Muscle layer of colon (tissue), 2 donors: ENCODE measurements at regions not wholly inside any gene's neighbourhood (a gene's known extent, or its start where the extent isn't known, plus 50 kb on each side); places are given as distances from the start of the nearest gene placed in this dataset.
"Not testable (repeated sequence)": the region's sequence is repeated elsewhere in the genome, so short reads cannot be mapped to it uniquely, and the experiment has no call there.

Experiments
- H3K27ac ChIP-seq: one replicate; pipeline ENCODE4 v1.7.0; 2013; ENCODE audit warnings: low read depth, mild to moderate bottlenecking, low read length, moderate library complexity
- H3K27me3 ChIP-seq, 2 donors: one replicate each; pipeline ENCODE4 v1.7.0; 2013; ENCODE audit warnings: low read length in 2 of 2, mild to moderate bottlenecking in 2 of 2; ENCODE audit not compliant: insufficient read depth in 2 of 2, control insufficient read depth in 1 of 2
- H3K36me3 ChIP-seq: one replicate; pipeline ENCODE4 v1.7.0; 2013; ENCODE audit warnings: mild to moderate bottlenecking, low read length; ENCODE audit not compliant: insufficient read depth
- H3K4me1 ChIP-seq: one replicate; pipeline ENCODE4 v1.7.0; 2013; ENCODE audit warnings: mild to moderate bottlenecking, low read length; ENCODE audit not compliant: insufficient read depth
- H3K4me3 ChIP-seq, 2 donors: one replicate each; pipeline ENCODE4 v1.7.0; 2013; ENCODE audit warnings: low read length in 2 of 2, low read depth in 1 of 2, mild to moderate bottlenecking in 1 of 2, moderate library complexity in 1 of 2
- H3K9ac ChIP-seq: one replicate; pipeline ENCODE4 v1.7.0; 2013; ENCODE audit warnings: low read length
- H3K9me3 ChIP-seq: one replicate; pipeline ENCODE4 v1.7.0; 2013; ENCODE audit warnings: mild to moderate bottlenecking, low read length
- donor health status: abdominal sarcoma.
- donor health status: Adenocarcinoma of cecum.

DNA sequence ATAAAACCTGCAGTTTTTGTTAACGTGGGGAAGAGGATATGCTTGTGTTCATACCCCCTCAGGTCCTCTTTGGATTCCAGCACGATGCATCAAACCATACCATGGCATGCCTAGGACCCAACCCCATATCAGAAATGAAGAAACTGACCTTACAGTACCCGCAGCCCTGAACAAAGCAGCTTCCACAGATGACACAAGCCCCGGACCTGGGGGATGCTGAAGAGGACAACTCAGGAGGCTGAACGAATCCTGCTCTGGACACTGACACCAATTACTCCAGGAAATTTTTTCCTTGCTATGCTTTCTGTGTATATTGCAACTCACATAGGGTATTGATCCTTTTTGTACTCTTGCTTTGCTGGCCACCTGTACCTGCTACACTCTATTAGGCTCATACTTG lies 129.6 kb downstream of the ZNF675 start:
- Histone ChIP-seq H3K36me3 (no peaks in the 10 kb centered on the region), H3K9ac (no peak overlapping the region), H3K4me3 (no peak overlapping the region), H3K27me3 (no peaks in the 10 kb centered on the region), H3K9me3 (no peaks in the 10 kb centered on the region), H3K4me1 (no peaks in the 10 kb centered on the region), H3K27ac (no peak overlapping the region)

DNA sequence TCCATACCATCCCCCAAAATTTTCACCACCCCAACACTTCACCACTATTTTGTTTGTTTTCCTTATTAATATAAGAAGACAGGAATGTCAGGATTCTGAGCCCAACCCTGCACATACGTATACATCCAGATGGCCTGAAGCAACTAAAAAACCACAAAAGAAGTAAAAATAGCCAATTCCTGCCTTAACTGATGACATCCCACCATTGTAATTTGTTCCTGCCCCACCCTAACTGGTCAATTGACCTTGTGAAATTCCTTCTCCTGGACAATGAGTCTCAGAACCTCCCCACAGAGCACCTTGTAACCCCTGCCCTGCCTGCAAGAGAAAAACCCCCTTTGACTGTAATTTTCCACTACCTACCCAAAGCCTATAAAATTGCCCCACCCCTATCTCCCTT lies 132.5 kb downstream of the ZNF675 start:
- no peaks in the 10 kb centered on the region for H3K36me3 ChIP-seq
- H3K9me3 ChIP-seq, result no peaks in the 10 kb centered on the region
- no peaks in the 10 kb centered on the region for H3K27me3 ChIP-seq
- H3K4me3 ChIP-seq, result no peak overlapping the region
- no peak overlapping the region for H3K9ac ChIP-seq
- H3K27ac ChIP-seq, result no peak overlapping the region
- no peaks in the 10 kb centered on the region for H3K4me1 ChIP-seq

DNA sequence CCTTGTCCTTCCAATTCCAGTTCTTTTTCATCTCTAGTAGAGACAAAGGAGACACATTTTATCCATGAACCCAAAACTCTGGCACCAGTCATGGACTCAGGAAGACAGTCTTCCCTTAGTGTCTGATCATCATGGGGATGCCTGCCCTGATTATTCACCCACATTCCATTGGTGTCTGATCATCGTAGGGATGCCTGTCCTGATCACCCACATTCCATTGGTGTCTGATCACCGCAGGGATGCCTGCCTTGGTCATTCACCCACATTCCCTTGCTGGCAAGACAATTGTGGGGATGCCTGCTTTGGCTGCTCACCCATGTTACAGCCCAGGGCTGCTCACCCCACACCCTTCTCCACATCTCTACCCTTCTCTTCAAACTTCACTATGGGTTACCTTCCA lies 136.9 kb downstream of the ZNF675 start:
- H3K27ac ChIP-seq, result not testable (repeated sequence)

DNA sequence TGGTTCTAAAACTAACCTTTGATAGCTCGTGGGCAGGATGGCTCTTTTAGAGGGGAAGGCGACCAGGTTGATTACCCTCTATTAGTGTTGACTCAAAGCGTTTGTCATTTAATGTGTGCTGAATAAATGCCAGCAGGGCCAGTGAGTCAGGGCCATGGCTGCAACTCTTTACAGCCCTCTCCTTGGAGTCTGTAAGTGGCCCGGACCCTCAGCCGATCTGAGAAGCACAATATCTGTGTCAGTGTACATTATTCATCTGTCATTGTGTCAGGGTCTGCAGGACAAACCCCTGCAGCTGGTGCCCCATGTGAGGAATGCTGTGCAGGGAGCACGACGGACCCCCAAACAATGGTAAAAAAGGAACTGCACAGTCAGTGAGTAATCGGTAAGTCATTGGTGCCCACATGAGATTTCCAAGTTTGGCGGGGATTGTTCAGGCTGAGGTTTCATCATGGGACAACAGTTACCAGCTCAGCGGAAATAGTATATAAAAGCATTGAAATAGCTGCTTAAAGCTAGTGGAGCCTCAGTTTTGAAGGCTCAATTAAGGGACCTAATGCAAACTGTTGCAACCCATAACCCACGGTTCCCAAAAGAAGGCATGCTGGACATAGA lies 139.1 kb downstream of the ZNF675 start:
- no peaks in the 10 kb centered on the region for H3K4me1 ChIP-seq
- H3K27me3 ChIP-seq, result no peaks in the 10 kb centered on the region
- H3K9ac ChIP-seq, result no peak overlapping the region
- no peaks in the 10 kb centered on the region for H3K9me3 ChIP-seq
- no peaks in the 10 kb centered on the region for H3K36me3 ChIP-seq
- H3K27ac ChIP-seq, result no peak overlapping the region
- H3K4me3 ChIP-seq, result no peak overlapping the region

More for the DNA sequence above, 136.9 kb downstream of the ZNF675 start:
- H3K4me1 ChIP-seq, H3K9ac ChIP-seq, H3K4me3 ChIP-seq, H3K36me3 ChIP-seq, H3K9me3 ChIP-seq, H3K27me3 ChIP-seq: not testable (repeated sequence)

DNA sequence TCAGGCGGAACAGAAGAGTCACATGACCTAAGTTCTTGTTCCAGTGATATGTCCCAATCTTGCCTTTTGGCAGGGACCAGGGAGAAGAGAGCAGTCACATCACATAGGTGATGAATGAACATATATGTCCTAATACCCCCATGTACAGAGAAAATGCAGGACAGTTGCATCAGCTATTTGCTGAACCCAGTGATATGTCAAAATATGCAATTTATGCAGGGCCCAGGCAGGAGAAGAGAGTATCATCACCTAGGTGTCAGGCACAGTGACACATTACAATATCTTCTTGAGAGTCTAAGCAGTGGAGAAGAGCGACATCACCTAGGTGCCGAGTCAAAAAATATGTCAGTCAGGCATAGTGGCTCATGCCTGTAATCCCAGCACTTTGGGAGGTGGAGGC lies 139.9 kb downstream of the ZNF675 start:
- no peaks in the 10 kb centered on the region for H3K27me3 ChIP-seq
- no peak overlapping the region for H3K9ac ChIP-seq
- no peaks in the 10 kb centered on the region for H3K4me1 ChIP-seq
- H3K36me3 ChIP-seq, result no peaks in the 10 kb centered on the region
- no peak overlapping the region for H3K27ac ChIP-seq
- H3K4me3 ChIP-seq, result no peak overlapping the region
- H3K9me3 ChIP-seq, result no peaks in the 10 kb centered on the region

DNA sequence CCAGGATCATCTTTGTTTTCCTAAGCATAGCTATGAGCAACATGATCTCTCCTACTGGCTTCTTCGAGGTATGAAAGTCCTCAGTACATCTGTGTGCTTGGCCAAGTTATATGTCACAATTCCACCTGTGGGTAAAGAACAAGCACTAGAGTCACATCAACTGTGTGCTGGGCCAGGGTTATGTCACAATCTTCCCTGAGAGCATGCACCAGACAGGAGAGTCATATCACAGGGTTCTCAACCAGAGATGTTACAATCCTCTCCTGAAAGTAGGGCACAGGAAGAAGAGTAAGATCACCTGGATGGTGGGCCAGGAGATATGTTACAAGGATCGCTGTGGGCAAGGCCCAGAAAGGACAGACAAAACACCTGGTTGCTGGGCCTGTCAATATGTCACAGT lies 143.7 kb downstream of the ZNF675 start:
- no peaks in the 10 kb centered on the region for H3K9me3 ChIP-seq
- H3K27me3 ChIP-seq, result no peaks in the 10 kb centered on the region
- H3K36me3 ChIP-seq, result no peaks in the 10 kb centered on the region
- H3K9ac ChIP-seq, result no peak overlapping the region
- H3K4me1 ChIP-seq, result no peaks in the 10 kb centered on the region
- no peak overlapping the region for H3K27ac ChIP-seq
- H3K4me3 ChIP-seq, result no peak overlapping the region

DNA sequence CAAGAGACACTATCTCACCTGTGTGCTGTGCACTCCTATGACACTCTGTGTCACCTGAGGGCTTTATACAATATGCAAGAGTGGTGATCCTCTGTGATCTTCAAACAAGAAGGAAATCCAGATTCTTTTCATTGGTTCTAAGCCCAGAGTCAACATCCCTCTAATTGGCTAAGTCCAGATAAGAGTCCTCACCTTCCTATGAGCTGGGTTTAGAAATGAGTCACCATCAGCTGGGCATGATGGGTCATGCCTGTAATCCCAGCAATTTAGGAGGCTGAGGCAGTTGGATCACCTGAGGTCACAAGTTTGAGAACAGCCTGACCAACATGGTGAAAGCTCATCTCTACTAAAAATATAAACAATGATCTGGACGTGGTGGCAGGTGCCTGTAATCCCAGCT lies 144.4 kb downstream of the ZNF675 start:
- Histone ChIP-seq H3K27me3 (no peaks in the 10 kb centered on the region), H3K4me1 (no peaks in the 10 kb centered on the region), H3K36me3 (no peaks in the 10 kb centered on the region), H3K27ac (no peak overlapping the region), H3K4me3 (no peak overlapping the region), H3K9ac (no peak overlapping the region), H3K9me3 (no peaks in the 10 kb centered on the region)

DNA sequence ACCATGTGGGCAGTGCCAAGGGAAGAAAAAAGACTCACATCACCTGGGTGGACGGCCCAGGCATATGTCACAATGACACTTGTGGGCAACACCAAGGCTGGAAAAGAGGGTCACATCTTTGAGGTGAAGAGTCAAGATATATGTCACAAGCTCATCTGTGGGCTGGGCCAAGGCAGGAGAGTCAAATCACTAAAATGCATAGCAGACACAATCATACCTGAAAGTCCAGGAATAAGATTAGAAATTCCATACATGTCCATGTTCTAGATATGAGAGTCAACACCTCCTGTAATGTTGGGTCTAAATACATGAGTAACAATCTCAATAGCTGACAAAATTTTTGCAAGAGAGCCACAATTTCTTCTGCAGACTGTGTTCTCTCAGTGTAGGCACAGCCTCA lies 145.0 kb downstream of the ZNF675 start:
- H3K36me3 ChIP-seq, result no peaks in the 10 kb centered on the region
- H3K27me3 ChIP-seq, result no peaks in the 10 kb centered on the region
- no peaks in the 10 kb centered on the region for H3K9me3 ChIP-seq
- H3K4me1 ChIP-seq, result no peaks in the 10 kb centered on the region
- H3K27ac ChIP-seq, result no peak overlapping the region
- H3K9ac ChIP-seq, result no peak overlapping the region
- no peak overlapping the region for H3K4me3 ChIP-seq

DNA sequence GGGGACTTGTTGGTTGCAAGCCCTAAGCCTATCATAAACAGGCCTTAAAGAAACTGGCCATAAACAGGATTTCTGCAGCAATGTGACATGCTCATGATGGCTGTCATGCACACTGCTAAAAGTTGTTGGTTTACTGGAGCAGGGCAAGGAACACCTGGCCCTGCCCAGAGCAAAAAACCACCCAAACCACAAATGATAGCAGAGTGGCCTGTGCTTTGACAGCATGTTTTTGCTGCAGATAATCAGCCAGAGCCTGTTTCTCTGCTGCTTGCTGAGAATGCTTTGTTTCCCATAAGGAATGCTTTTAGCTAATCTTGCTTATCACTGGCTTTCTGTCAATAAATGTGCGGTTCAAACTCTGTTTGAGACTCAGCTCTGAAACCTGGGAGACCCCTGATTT lies 144.9 kb upstream of the ZNF91 start:
- not testable (repeated sequence) for H3K27me3 ChIP-seq, H3K4me3 ChIP-seq, H3K9ac ChIP-seq, H3K27ac ChIP-seq, H3K36me3 ChIP-seq, H3K4me1 ChIP-seq, H3K9me3 ChIP-seq

DNA sequence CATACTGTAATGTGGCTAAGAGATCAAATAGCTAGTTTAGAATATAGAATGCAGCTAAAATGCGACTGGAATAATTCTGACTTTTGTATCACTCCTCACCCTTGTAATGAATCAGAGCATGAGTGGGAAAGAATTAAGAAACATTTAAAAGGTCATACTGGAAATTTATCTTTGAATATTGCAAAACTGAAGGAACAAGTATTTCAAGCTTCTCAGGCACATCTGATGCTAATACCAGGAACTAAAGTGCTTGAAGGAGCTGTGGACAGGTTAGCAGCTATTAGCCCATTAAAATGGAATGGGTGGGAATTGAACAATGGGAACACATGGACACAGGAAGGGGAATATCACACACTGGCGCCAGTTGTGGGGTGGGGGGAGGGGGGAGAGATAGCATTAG lies 144.2 kb upstream of the ZNF91 start:
- no peak overlapping the region for H3K4me3 ChIP-seq
- no peak overlapping the region for H3K9ac ChIP-seq
- no peaks in the 10 kb centered on the region for H3K36me3 ChIP-seq
- H3K27ac ChIP-seq, result no peak overlapping the region
- no peaks in the 10 kb centered on the region for H3K4me1 ChIP-seq
- no peaks in the 10 kb centered on the region for H3K27me3 ChIP-seq
- H3K9me3 ChIP-seq, result no peaks in the 10 kb centered on the region

DNA sequence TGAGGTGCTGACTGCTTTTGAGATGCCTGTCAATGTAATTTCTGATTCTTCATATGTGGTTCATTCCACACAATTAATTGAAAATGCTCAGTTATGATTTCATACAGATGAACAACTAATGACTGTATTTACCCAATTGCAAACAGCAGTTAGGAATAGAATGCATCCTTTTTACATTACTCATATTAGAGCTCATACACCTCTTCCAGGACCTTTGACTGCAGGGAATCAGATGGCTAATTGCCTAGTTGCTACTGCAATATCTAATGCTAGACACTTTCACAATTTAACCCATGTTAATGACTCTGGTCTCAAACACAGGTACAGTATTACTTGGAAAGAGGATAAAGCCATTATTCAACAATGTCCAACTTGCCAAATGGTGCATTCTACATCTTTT lies 141.9 kb upstream of the ZNF91 start:
- not testable (repeated sequence) for H3K36me3 ChIP-seq, H3K27me3 ChIP-seq, H3K9ac ChIP-seq, H3K9me3 ChIP-seq, H3K27ac ChIP-seq, H3K4me1 ChIP-seq, H3K4me3 ChIP-seq

DNA sequence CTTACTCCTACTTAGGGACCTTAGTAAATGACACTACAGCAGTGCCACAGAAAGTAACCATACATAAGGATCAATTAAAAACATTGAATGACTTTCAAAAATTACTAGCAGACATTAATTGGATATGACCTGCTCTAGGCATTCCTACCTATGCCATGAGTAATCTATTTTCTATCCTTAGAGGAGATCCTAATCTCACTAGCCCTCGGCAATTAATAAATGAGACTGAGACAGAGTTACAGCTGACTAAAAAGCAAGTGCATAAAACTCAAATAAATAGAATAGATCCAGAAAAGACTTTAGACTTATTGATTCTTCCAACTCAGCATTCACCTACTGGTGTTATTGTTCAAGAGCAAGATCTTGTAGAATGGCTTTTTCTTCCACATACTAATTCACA lies 141.1 kb upstream of the ZNF91 start:
- not testable (repeated sequence) for H3K27ac ChIP-seq, H3K4me3 ChIP-seq, H3K9me3 ChIP-seq, H3K9ac ChIP-seq, H3K4me1 ChIP-seq, H3K36me3 ChIP-seq, H3K27me3 ChIP-seq
